Muscle of leg (tissue), 3 donors: ENCODE measurements at regions not wholly inside any gene's neighbourhood (a gene's known extent, or its start where the extent isn't known, plus 50 kb on each side); places are given as distances from the start of the nearest gene placed in this dataset.

Source experiments
- DNase-seq: peaks from one replicate; pipeline ENCODE4 v3.0.0; 2013
- H3K27ac ChIP-seq: one replicate; pipeline ENCODE4 v1.5.1; 2013; ENCODE audit warnings: mild to moderate bottlenecking, low read length, control low read depth
- H3K27me3 ChIP-seq: one replicate; pipeline ENCODE4 v1.6.1; 2013; ENCODE audit warnings: low read length; ENCODE audit not compliant: control insufficient read depth, insufficient read depth
- H3K36me3 ChIP-seq: one replicate; pipeline ENCODE4 v1.6.1; 2013; ENCODE audit warnings: low read length; ENCODE audit not compliant: control insufficient read depth, insufficient read depth
- H3K4me1 ChIP-seq: one replicate; pipeline ENCODE4 v1.6.1; 2013; ENCODE audit warnings: low read length; ENCODE audit not compliant: control insufficient read depth, insufficient read depth
- H3K4me3 ChIP-seq: one replicate; pipeline ENCODE4 v1.5.1; 2013; ENCODE audit warnings: low read length, control low read depth
- H3K9me3 ChIP-seq: replicated peaks from 2 replicates; pipeline ENCODE4 v1.6.1; 2013; ENCODE audit warnings: low read depth, low read length; ENCODE audit not compliant: control insufficient read depth
- WGBS: methylation state at CpG from one replicate; pipeline ENCODE4 v1.1.5; 2013; ENCODE audit warnings: missing lambda C conversion rate; ENCODE audit not compliant: insufficient coverage; 5-methylcytosine and 5-hydroxymethylcytosine counted together

DNA sequence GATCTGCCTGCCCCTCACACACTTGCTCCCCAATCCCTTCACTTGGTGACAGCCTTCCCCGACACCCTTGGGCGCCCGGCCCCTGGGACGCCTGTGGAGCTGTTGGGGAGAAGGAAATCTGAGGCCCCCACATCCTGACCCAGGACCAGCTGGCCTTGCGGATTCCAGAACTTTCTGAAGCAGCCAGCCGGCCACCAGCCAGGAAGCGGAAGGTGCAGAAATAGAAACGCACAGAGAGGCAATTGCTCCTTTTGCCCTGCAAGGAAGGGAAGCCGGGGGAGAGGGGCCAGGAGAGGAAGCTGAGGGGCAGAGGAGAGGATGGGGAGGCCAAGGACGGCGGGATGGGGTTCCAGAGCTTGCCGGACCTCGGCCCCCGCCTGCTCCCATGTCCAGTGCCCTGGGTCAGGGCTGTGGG lies 66.7 kb upstream of the LINC01488 start:
- Histone ChIP-seq H3K27ac (peak overlapping the region; percentile 51), H3K4me1 (peaks cover 34% of the 10 kb centered on the region), H3K36me3 (no peaks in the 10 kb centered on the region), H3K9me3 (no peaks in the 10 kb centered on the region), H3K4me3 (no peak overlapping the region), H3K27me3 (no peaks in the 10 kb centered on the region)
- WGBS = 42% methylated on average over 11 of the region's 14 CpGs
- DNase-seq = peak; percentile 66

DNA sequence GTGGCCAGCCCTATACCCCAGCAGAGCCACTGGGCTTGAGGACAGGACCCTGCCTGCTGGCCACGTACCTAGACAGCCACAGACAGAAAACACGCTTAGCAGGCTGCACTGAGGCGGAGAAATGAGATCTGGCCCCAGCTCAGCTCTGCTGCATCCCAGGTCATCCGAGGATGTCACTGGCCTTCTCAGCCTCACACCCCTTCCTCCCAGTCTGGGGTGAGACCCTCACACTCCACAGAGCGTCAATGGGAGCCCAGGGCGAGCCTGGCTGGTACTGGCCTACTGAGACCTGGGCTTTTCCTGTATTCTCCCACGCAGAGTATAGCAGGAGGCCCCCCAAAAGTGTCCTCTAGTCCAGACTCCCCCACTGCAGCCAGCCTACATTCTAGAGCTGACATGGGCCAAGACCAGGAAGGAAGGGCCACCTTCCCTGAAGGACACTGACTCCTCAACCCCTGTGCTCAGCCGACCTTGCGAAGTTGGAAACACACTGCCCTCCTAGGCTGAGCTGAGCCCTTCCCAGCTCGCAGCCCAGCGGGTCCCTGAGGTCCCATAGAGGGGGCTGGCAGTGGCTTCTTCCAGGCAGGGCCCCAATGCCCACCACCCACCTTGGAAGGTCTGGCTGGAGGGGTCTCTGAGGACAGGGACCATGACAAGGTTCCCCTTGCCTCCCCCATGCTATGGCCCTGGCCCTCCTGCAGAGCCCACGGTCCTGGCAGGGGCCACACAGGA lies 65.9 kb upstream of the LINC01488 start:
- no peak for DNase-seq
- Histone ChIP-seq H3K36me3 (no peaks in the 10 kb centered on the region), H3K4me1 (peaks cover 38% of the 10 kb centered on the region), H3K27me3 (no peaks in the 10 kb centered on the region), H3K4me3 (no peak overlapping the region), H3K9me3 (no peaks in the 10 kb centered on the region), H3K27ac (peak overlapping the region; percentile 84)
- WGBS = 73% methylated on average over 9 of the region's 12 CpGs

- no peaks in the 10 kb centered on the region for H3K36me3 ChIP-seq
These were observed 65.3 kb upstream of the LINC01488 start for GRCh38 chr11:69416143-69416515.

GRCh38 chr11:69416762-69417698 lies 64.4 kb upstream of the LINC01488 start:
- H3K27ac ChIP-seq = peak overlapping the region; percentile 84
- peaks cover 46% of the 10 kb centered on the region for H3K4me1 ChIP-seq
- peak; percentile 79 for DNase-seq
- H3K4me3 ChIP-seq = no peak overlapping the region
- no peaks in the 10 kb centered on the region for H3K36me3 ChIP-seq
- no peaks in the 10 kb centered on the region for H3K9me3 ChIP-seq
- no peaks in the 10 kb centered on the region for H3K27me3 ChIP-seq
- 31% methylated on average over 19 of the region's 27 CpGs for WGBS

More at GRCh38 chr11:69416143-69416515, 65.3 kb upstream of the LINC01488 start:
- Histone ChIP-seq H3K9me3 (no peaks in the 10 kb centered on the region), H3K4me3 (no peak overlapping the region), H3K4me1 (peaks cover 44% of the 10 kb centered on the region), H3K27ac (peak overlapping the region; percentile 84), H3K27me3 (no peaks in the 10 kb centered on the region)
- WGBS = 77% methylated on average over 13 of the region's 14 CpGs
- DNase-seq = peak; percentile 46

GRCh38 chr11:69417699-69418085 lies 63.8 kb upstream of the LINC01488 start:
- Histone ChIP-seq H3K36me3 (no peaks in the 10 kb centered on the region), H3K4me1 (peaks cover 46% of the 10 kb centered on the region), H3K27ac (peak overlapping the region; percentile 75), H3K9me3 (no peaks in the 10 kb centered on the region), H3K27me3 (no peaks in the 10 kb centered on the region), H3K4me3 (no peak overlapping the region)
- DNase-seq = no peak
- WGBS = 78% methylated on average over 5 of the region's 8 CpGs

DNA sequence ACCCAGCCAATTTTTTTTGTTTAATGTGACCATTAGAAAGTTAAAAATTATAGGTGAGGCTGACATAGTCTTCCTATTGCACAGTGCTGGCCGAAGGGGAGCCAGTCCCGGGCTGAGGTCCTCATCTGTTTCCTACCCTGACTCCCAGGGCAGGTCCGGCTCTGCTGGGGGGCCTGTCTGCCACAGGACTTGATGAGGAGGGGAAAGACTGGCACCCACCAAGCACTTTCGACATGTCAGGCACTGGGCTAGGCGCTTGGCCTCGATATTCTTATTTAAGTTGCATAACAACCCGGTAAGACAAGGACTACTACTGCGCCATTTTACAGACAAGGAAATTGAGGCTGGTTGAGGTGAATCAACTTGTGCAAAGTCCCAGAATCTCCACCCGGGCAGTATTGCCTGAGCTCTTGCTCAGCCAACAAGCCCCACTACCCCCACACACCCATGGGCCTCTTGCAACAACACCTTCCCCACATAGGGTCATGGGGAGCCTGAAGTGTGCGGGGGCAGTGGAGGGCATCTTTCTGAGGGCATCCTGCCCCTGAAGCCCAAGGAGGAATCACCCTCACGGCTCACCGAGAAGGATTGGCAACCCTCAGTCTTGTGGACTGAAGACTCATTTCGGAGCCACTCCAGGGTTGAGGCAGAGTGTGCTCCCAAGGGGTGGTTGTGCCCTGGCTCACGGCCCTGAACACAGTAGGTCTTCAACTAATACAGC lies 62.7 kb upstream of the LINC01488 start:
- no peak for DNase-seq
- Histone ChIP-seq H3K36me3 (no peaks in the 10 kb centered on the region), H3K27ac (no peak overlapping the region), H3K4me3 (no peak overlapping the region), H3K9me3 (no peaks in the 10 kb centered on the region), H3K4me1 (peaks cover 46% of the 10 kb centered on the region), H3K27me3 (no peaks in the 10 kb centered on the region)
- 92% methylated on average over 10 of the region's 14 CpGs for WGBS

DNA sequence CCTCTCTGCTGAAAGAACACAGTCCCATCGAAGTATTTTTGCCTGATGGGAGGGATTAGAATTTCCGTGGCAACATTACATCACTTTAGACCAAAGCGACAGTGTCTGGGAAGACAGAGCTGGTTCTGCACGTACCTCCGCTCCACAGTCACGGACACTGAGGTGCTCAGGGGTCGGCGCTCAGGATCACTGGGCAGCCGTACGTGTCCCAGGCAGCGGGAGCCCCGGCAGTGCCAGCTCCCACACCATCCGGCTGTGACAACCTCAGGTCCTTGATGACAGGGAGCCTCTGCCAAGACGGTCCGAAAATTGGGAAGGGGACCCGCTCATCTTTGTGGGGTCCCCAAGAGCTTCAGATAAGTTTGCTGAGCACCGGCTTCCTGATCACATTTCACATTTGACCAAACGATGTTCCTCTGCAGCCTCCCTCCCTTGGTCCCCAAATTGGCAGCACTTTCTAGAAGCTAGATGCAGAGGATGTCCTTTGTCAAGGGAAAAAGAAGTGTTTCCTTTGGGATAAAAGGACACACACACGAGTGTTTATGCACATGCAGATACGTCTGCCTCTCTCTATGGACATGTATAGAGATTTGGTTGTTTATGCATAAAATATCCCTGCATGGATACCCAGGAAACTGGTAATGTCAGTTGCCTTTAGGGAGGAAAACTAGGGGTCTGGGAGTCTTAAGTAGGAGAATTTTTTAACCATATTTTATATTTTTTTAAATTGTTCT lies 61.6 kb upstream of the LINC01488 start:
- no peak for DNase-seq
- Histone ChIP-seq H3K27me3 (no peaks in the 10 kb centered on the region), H3K27ac (no peak overlapping the region), H3K9me3 (peaks cover 5% of the 10 kb centered on the region), H3K4me3 (no peak overlapping the region), H3K36me3 (no peaks in the 10 kb centered on the region), H3K4me1 (peaks cover 41% of the 10 kb centered on the region)
- WGBS = 65% methylated on average over 14 of the region's 20 CpGs

DNA sequence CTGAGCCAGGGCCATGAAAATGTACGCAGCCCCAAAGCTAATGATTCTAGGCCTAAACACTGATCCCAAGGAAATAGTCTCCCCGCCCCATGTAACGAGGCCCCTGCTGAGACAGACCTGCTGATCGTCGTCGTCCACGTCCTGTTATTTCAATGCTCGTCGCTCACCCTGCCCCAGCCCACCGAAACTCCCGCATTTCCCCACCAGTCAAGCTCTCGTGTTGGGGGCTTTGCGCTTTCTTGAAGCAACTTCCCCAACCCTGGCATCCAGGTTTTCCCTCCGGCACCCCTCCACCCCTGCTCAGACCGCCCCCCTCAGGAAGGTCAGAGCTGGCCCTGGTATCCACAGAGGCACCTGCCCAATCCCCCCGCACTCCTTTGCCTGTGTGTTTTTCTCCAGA lies 58.8 kb upstream of the LINC01488 start:
- H3K27me3 ChIP-seq = no peaks in the 10 kb centered on the region
- H3K27ac ChIP-seq = no peak overlapping the region
- H3K36me3 ChIP-seq = no peaks in the 10 kb centered on the region
- peaks cover 14% of the 10 kb centered on the region for H3K4me1 ChIP-seq
- H3K9me3 ChIP-seq = peaks cover 10% of the 10 kb centered on the region
- no peak for DNase-seq
- no peak overlapping the region for H3K4me3 ChIP-seq
- WGBS = 71% methylated on average over 13 of the region's 16 CpGs

DNA sequence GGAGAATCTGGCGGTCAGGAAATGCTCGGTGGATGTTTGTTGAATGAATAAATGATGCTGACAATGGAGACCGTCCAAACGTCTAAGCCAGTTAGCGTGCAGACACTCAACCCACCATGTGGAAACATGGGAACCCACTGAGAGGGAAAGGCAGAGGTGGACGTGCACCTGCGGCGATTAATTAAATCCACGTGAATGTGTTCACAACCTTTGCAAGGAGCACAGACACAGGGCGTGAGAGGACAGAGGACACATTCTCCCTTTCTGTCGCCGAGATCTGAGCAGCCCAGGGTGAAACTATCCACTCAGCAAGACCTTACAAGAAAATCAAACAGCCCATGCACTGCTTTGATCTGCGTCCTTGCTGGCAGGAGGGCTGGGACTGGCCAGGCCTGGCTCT lies 58.3 kb upstream of the LINC01488 start:
- no peak overlapping the region for H3K27ac ChIP-seq
- H3K4me3 ChIP-seq = no peak overlapping the region
- H3K36me3 ChIP-seq = no peaks in the 10 kb centered on the region
- H3K4me1 ChIP-seq = peaks cover 12% of the 10 kb centered on the region
- no peak for DNase-seq
- H3K27me3 ChIP-seq = no peaks in the 10 kb centered on the region
- H3K9me3 ChIP-seq = peaks cover 10% of the 10 kb centered on the region
- 78% methylated on average over 11 of the region's 13 CpGs for WGBS
